Fibroblast of skin of back (primary cell): ENCODE measurements at regions not wholly inside any gene's neighbourhood (a gene's known extent, or its start where the extent isn't known, plus 50 kb on each side); places are given as distances from the start of the nearest gene placed in this dataset.
"Not testable (repeated sequence)": the region's sequence is repeated elsewhere in the genome, so short reads cannot be mapped to it uniquely, and the experiment has no call there.

ENCODE experiments used
- DNase-seq: peaks from one replicate; pipeline ENCODE4 v3.0.0-alpha.2; 2013

DNA sequence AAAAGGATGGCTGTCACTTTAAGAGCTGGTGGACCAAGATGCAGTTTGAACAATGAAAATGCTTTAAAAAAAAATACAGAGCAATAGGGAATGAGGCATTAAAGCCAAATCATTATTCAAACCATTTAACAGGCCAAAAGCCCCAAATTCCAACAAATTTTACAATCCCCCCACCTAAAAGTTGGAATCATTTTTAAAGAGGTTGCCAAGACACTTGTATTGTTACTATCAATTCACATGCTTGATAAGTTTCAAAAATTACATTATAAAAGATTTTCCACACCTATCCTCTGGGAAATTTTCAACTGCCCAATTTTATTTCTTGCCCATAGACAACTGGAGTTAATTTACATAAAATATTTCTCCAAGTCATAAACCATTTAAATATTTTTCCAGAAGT, 192.3 kb upstream of the ARHGEF26 start:
- no peak for DNase-seq

DNA sequence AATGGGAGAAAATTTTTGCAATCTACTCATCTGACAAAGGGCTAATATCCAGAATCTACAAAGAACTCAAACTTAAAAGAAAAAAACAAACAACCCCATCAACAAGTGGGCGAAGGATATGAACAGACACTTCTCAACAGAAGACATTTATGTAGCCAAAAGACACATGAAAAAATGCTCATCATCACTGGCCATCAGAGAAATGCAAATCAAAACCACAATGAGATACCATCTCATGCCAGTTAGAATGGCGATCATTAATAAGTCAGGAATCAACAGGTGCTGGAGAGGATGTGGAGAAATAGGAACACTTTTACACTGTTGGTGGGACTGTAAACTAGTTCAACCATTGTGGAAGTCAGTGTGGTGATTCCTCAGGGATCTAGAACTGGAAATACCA, 187.7 kb upstream of the ARHGEF26 start:
- DNase-seq = not testable (repeated sequence)

- no peak for DNase-seq
These were observed 177.1 kb upstream of the ARHGEF26 start for GRCh38 chr3:153944084-153944483.

- DNase-seq = no peak
These were observed 169.9 kb upstream of the ARHGEF26 start for GRCh38 chr3:153951276-153951675.

DNA sequence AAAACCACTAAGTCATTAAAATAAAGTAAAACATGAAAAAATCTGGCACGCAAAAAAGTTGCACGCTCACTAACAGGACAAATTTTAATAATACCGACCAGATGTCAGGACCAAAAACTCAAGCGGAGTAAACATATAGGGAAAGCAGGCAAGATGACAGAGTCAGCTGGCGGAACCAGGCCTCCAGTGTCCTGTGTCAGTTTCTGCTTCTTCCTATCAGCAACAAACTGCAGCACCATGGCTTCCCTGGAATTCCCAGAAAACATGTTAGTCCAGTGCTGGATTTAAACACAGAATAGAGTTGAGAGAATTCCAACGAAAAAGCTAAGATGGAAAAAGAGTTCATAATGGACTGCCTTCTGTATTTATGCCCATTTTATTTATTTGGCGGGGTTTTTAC, 169.1 kb upstream of the ARHGEF26 start:
- no peak for DNase-seq

- no peak for DNase-seq
These were observed 164.6 kb upstream of the ARHGEF26 start for GRCh38 chr3:153956613-153957012.

GRCh38 chr3:153957421-153957820, 163.8 kb upstream of the ARHGEF26 start:
- DNase-seq = no peak

- DNase-seq = peak; percentile 17
These were observed 162.3 kb upstream of the ARHGEF26 start for GRCh38 chr3:153958635-153959595.

DNA sequence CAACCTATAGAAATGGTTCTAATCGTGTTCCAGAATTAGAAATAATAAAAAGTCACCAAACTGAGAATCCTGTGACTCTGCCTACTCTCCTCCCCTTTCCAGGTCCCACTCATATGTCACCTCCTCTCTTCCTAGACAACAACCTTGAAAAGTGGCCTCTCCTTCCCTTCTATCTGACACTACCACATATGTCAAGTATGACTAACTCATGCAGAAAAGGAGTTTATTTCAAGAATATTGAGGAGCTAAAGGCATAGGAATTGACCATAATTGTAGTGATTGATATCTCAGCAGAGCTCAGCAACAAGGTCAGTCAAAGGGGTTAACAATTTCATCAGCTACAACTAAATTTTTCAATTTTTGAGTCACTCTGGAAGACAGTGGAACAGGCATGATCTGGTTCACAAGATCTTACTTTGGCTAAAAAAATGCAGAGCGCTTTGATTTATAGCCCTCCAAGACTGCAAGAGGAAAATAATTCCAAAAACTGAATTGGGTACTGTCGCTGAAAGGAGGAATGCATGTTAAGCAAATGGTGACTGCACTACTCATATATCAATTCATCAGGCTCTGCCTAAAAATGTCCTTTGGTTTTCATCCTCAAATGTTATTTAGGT, 160.6 kb upstream of the ARHGEF26 start:
- DNase-seq = no peak

DNA sequence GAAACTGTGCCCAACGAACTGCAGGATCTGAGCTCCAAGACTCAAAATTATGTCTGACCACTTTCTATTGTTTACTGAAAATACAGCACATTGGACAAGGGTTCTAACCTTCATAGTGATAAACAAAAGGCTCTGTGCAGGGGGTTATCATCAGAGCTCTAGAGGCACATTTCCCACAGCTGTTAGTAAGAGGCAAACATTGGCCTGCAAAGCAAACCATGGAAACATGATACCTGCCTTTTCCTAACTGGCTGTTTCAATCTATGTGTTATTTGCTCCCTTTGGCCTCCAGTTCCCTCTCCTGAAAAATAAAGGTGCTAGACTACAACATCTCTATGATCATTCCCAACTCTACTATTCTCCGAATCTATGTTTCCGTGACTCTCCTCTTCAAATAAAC, 159.7 kb upstream of the ARHGEF26 start:
- DNase-seq = no peak

- DNase-seq = no peak
These were observed 158.2 kb upstream of the ARHGEF26 start for GRCh38 chr3:153963012-153963411.

DNA sequence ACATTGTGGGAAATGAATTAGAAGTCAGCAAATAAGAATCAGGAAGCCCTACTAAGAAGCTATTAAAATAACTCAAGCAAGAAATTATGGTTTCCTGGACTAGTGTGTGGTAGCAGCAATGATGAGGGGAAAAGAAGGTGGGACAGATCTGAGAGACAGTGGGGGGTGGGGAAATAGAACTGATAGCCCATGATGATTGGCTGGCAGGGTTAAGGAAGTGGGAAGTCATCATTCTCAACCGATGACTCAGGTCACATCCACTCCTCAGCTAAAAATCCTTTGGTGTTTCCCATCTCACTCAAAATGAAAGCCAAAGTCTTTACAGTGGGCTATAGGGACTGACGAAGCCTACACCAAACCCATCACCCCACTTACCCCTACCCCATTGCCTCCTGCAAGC, 153.9 kb upstream of the ARHGEF26 start:
- peak; percentile 28 for DNase-seq

DNA sequence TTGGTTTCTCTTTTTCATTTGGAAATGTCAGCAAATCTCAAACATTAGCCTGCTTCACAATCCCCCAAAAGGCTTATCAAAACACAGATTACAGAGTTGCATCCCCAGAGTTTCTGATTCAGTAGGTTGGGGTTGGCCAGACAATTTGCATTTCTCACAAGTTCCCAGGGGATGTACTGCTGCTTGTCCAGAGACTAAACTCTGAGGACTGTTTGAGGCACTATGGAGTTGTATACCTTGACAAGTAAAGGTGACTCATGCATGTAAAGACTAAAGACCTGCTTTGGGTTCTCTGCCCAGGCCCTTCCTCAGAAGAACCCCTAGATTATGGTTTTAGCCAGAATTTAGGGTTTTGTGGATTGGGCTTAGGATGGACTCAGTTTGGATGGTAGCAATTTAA, 151.1 kb upstream of the ARHGEF26 start:
- no peak for DNase-seq

- DNase-seq = no peak
These were observed 150.3 kb upstream of the ARHGEF26 start for GRCh38 chr3:153970741-153971347.

- DNase-seq = no peak
These were observed 148.3 kb upstream of the ARHGEF26 start for GRCh38 chr3:153972862-153973261.

GRCh38 chr3:153973722-153974265, 147.4 kb upstream of the ARHGEF26 start:
- no peak for DNase-seq

DNA sequence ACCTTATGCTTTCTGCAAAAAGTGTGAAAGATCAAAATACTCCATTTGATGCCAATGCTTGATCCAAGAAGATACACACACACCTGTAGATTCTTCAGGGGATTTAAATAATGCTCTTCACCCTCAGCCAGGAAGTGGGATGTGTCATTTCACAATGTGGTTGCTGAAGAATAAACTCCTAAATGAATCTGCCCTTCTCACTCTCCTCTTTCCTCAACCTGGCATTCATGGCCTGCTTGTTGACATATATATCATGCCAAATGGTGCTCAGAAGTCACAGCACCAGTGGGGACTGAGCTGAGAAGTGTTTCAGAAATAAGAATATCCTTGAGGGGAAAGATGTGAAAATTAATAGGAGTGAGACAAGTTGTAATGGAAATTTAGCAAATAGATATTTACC, 146.6 kb upstream of the ARHGEF26 start:
- no peak for DNase-seq

DNA sequence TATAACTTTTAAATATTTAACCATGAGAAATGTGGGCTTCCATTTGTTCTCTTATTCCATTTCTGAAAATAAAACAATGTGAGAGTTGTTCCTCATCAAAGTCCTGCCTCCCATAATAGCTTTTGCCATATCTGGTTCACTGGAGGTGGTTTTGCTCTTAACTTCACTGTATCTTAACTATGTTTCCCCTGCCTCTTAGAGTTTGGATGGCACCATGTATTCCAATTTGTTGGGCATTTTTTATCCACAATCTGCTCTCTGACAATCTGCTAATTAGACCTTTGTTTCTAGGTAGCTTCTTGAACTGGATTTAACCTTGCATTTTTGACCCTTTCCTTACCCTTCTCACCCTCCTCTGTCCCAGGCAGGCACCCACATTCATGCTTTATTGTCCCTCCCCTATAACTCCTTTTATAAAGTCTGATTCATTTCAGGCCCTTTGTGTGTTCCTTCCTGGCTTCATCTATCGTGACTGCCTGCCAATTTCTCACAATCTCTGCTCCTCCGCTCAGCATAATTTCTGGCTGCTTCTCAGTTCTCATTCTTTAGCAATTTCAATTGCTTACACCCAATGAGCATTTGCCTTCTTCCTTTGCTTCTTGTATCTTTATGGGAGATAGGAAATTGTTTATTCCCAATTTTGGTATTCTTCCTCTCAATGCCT, 144.2 kb upstream of the ARHGEF26 start:
- DNase-seq = peak; percentile 66

- no peak for DNase-seq
These were observed 143.2 kb upstream of the ARHGEF26 start for GRCh38 chr3:153978006-153978405.

- DNase-seq = no peak
These were observed 141.6 kb upstream of the ARHGEF26 start for GRCh38 chr3:153979418-153980251.

DNA sequence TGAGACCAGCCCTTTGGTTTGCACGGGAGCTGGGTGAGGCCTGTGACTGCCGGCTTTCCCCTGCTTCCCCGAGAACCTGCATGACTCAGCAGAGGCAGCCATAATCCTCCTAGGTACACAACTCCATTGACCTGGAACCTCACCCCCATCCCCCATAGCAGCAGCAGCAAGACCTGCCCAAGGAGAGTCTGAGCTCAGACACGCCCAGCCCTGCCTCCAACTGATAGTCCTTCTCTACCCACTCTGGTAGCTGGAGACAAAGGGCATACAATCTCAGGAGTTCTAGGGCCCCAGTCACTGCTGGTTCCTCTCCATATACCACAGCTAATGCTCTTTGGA, 141.0 kb upstream of the ARHGEF26 start:
- no peak for DNase-seq

DNA sequence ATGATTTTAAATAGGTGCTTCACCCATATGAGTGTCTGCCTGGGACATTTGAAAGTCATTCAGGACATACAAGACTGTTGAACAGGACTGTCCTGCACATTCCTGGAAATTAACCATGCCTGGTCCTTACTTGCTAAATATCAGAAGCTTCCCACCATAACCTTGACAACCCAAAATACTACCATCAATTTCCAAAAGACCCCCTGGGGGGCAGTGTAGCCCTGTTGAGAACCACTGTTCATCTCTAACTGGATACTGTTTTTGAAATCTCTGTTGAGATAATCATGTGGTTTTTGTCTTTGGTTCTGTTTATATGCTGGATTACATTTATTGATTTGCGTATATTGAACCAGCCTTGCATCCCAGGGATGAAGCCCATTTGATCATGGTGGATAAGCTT, 123.8 kb upstream of the ARHGEF26 start:
- DNase-seq = not testable (repeated sequence)
